Trophoblast cell (in vitro differentiated cells and primary cell): ENCODE measurements at regions not wholly inside any gene's neighbourhood (a gene's known extent, or its start where the extent isn't known, plus 50 kb on each side); places are given as distances from the start of the nearest gene placed in this dataset.
"Not testable (repeated sequence)": the region's sequence is repeated elsewhere in the genome, so short reads cannot be mapped to it uniquely, and the experiment has no call there.

ENCODE experiments used
- DNase-seq, 2 donors: peaks; one replicate each; pipeline ENCODE4 v3.0.0-alpha.2; 2016
- H2AFZ ChIP-seq: 2 replicates; pipeline ENCODE4 v1.6.1; 2013; ENCODE audit warnings: low read length, moderate library complexity, mild to moderate bottlenecking; ENCODE audit not compliant: insufficient read depth, poor library complexity
- H2AK5ac ChIP-seq: 2 replicates; pipeline ENCODE4 v1.6.1; 2013; ENCODE audit warnings: mild to moderate bottlenecking, low read length
- H2BK120ac ChIP-seq: 2 replicates; pipeline ENCODE4 v1.6.1; 2013; ENCODE audit warnings: low read length, mild to moderate bottlenecking, moderate library complexity; ENCODE audit not compliant: insufficient read depth, poor library complexity
- H2BK12ac ChIP-seq: 2 replicates; pipeline ENCODE4 v1.6.1; 2013; ENCODE audit warnings: mild to moderate bottlenecking, low read length, moderate library complexity
- H2BK5ac ChIP-seq: 2 replicates; pipeline ENCODE4 v1.6.1; 2013; ENCODE audit warnings: low read length, low read depth, moderate library complexity, mild to moderate bottlenecking; ENCODE audit not compliant: poor library complexity
- H3K14ac ChIP-seq: 2 replicates; pipeline ENCODE4 v1.6.1; 2013; ENCODE audit warnings: mild to moderate bottlenecking, low read length
- H3K18ac ChIP-seq: 2 replicates; pipeline ENCODE4 v1.6.1; 2013; ENCODE audit warnings: mild to moderate bottlenecking, low read length
- H3K23ac ChIP-seq: 2 replicates; pipeline ENCODE4 v1.6.1; 2013; ENCODE audit warnings: low read length
- H3K27ac ChIP-seq: 2 replicates; pipeline ENCODE4 v1.5.1; 2013; ENCODE audit warnings: low read depth, mild to moderate bottlenecking, inconsistent platforms, low read length, moderate library complexity
- H3K27me3 ChIP-seq: 2 replicates; pipeline ENCODE4 v1.6.1; 2013; ENCODE audit warnings: inconsistent platforms, mild to moderate bottlenecking, low read length, moderate library complexity; ENCODE audit not compliant: insufficient read depth
- H3K36me3 ChIP-seq, 2 experiments: 1 replicate in 1 of 2; 2 replicates in 1 of 2; pipeline ENCODE4 v1.6.1; 2013; ENCODE audit warnings: low read length in 2 of 2, mild to moderate bottlenecking in 2 of 2, moderate library complexity in 1 of 2; ENCODE audit not compliant: insufficient read depth in 2 of 2, control insufficient read depth in 1 of 2
- H3K4ac ChIP-seq: 2 replicates; pipeline ENCODE4 v1.6.1; 2013; ENCODE audit warnings: low read depth, mild to moderate bottlenecking, low read length, moderate library complexity
- H3K4me1 ChIP-seq, 2 experiments: 1 replicate in 1 of 2; 2 replicates in 1 of 2; pipeline ENCODE4 v1.6.1; 2013; ENCODE audit warnings: low read length in 2 of 2, mild to moderate bottlenecking in 2 of 2, moderate library complexity in 1 of 2; ENCODE audit not compliant: insufficient read depth in 2 of 2, control insufficient read depth in 1 of 2
- H3K4me2 ChIP-seq: 2 replicates; pipeline ENCODE4 v1.6.1; 2013; ENCODE audit warnings: inconsistent platforms, mild to moderate bottlenecking, low read length, moderate library complexity
- H3K4me3 ChIP-seq: 2 replicates; pipeline ENCODE4 v1.5.1; 2013; ENCODE audit warnings: mild to moderate bottlenecking, low read depth, low read length, inconsistent platforms
- H3K79me1 ChIP-seq: one replicate; pipeline ENCODE4 v1.6.1; 2013; ENCODE audit warnings: low read length
- H3K79me2 ChIP-seq: 2 replicates; pipeline ENCODE4 v1.6.1; 2013; ENCODE audit warnings: low read length, mild to moderate bottlenecking; ENCODE audit not compliant: control insufficient read depth, insufficient read depth, poor library complexity
- H3K9ac ChIP-seq: 2 replicates; pipeline ENCODE4 v1.6.1; 2013; ENCODE audit warnings: mild to moderate bottlenecking, low read length
- H3K9me3 ChIP-seq: 2 replicates; pipeline ENCODE4 v1.6.1; 2013; ENCODE audit warnings: low read depth, mild to moderate bottlenecking, control low read depth, inconsistent platforms, low read length; ENCODE audit not compliant: insufficient read depth
- H4K12ac ChIP-seq: 2 replicates; pipeline ENCODE4 v1.6.1; 2013; ENCODE audit warnings: low read depth, mild to moderate bottlenecking, low read length, moderate library complexity
- H4K8ac ChIP-seq: 2 replicates; pipeline ENCODE4 v1.6.1; 2013; ENCODE audit warnings: low read depth, mild to moderate bottlenecking, low read length, moderate library complexity
- H4K91ac ChIP-seq: one replicate; pipeline ENCODE4 v1.6.1; 2013; ENCODE audit warnings: low read depth, mild to moderate bottlenecking, low read length, moderate library complexity
- WGBS: extraction: QIAGEN DNeasy Blood & Tissue Kit; methylation state at CpG from one replicate; pipeline ENCODE4 v1.1.7; 2013; ENCODE audit warnings: missing lambda C conversion rate; ENCODE audit not compliant: insufficient read length, insufficient coverage; ENCODE audit errors: extremely low coverage; 5-methylcytosine and 5-hydroxymethylcytosine counted together

DNA sequence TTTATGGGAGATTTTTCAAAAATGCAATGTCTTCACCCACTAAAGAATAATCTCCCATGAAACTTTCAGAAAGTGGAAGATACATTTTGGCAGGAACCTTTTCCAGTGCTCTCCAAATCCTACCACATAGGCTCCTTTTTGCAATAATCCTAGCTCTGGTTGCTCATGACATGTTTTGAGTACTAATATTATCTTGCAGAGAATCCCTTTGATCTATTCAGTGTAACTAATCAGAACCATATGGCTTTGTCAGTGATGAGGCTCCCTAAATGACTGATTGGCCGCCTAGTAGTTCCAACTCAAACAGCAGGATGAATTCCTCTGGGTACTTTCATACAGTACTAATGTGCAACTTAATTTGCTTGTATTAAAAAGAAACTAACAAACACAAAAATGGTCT lies 544.0 kb upstream of the FAM98A start:
- DNase-seq, result no peak

GRCh38 chr2:34142531-34143008 lies 543.5 kb upstream of the FAM98A start:
- H3K9ac ChIP-seq, H3K4ac ChIP-seq, H3K23ac ChIP-seq, H2BK12ac ChIP-seq, H3K36me3 ChIP-seq, H3K14ac ChIP-seq, H4K8ac ChIP-seq, H2BK5ac ChIP-seq, H3K79me2 ChIP-seq, H2AFZ ChIP-seq, H3K4me2 ChIP-seq, H4K12ac ChIP-seq, H3K4me3 ChIP-seq, H4K91ac ChIP-seq, H3K27me3 ChIP-seq, H2AK5ac ChIP-seq, H3K79me1 ChIP-seq, H3K18ac ChIP-seq, H3K4me1 ChIP-seq, H3K27ac ChIP-seq, H2BK120ac ChIP-seq, DNase-seq: not testable (repeated sequence)
- WGBS, result no CpG with 5 or more reads among the region's 18 CpGs
- H3K9me3 ChIP-seq, result peaks cover 13% of the 10 kb centered on the region

More for the DNA sequence above, 544.0 kb upstream of the FAM98A start:
- H3K9ac ChIP-seq, result no peak overlapping the region
- H4K8ac ChIP-seq, result no peak overlapping the region
- H3K27ac ChIP-seq, result no peak overlapping the region
- no peak overlapping the region for H2AFZ ChIP-seq
- no peaks in the 10 kb centered on the region for H3K79me2 ChIP-seq
- no peaks in the 10 kb centered on the region for H3K36me3 ChIP-seq
- H2AK5ac ChIP-seq, result no peak overlapping the region
- peaks cover 15% of the 10 kb centered on the region for H3K9me3 ChIP-seq
- no peak overlapping the region for H4K12ac ChIP-seq
- H4K91ac ChIP-seq, result no peak overlapping the region
- H2BK5ac ChIP-seq, result no peak overlapping the region
- H3K4me1 ChIP-seq, result no peaks in the 10 kb centered on the region
- H3K4me2 ChIP-seq, result no peak overlapping the region
- no CpG with 5 or more reads among the region's 1 CpG for WGBS
- H3K14ac ChIP-seq, result no peak overlapping the region
- no peak overlapping the region for H3K4me3 ChIP-seq
- no peak overlapping the region for H3K4ac ChIP-seq
- no peak overlapping the region for H3K18ac ChIP-seq
- no peaks in the 10 kb centered on the region for H3K27me3 ChIP-seq
- no peak overlapping the region for H2BK120ac ChIP-seq
- H3K23ac ChIP-seq, result no peak overlapping the region
- H2BK12ac ChIP-seq, result no peak overlapping the region
- no peaks in the 10 kb centered on the region for H3K79me1 ChIP-seq

DNA sequence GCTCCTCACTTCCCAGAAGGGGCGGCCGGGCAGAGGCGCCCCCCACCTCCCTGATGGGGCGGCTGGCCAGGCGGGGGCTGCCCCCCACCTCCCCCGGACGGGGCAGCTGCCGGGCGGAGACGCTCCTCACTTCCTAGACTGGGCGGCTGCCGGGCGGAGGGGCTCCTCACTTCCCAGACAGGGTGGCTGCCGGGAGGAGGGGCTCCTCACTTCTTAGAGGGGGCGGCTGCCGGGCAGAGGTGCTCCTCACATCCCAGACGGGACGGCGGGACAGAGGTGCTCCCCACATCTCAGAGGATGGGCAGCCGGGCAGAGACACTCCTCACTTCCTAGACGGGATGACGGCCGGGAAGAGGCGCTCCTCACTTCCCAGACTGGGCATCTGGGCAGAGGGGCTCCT lies 534.0 kb upstream of the FAM98A start:
- H3K14ac ChIP-seq, H3K79me2 ChIP-seq, H2BK12ac ChIP-seq, H4K91ac ChIP-seq, H3K4me3 ChIP-seq, H4K8ac ChIP-seq, H3K36me3 ChIP-seq, DNase-seq, H3K4me1 ChIP-seq, H4K12ac ChIP-seq, H2BK120ac ChIP-seq, H3K4ac ChIP-seq, H3K9ac ChIP-seq, H3K27me3 ChIP-seq, H2AFZ ChIP-seq, H3K9me3 ChIP-seq, H2AK5ac ChIP-seq, H3K23ac ChIP-seq, H2BK5ac ChIP-seq, H3K4me2 ChIP-seq, H3K27ac ChIP-seq, H3K18ac ChIP-seq, H3K79me1 ChIP-seq: not testable (repeated sequence)
- no CpG with 5 or more reads among the region's 24 CpGs for WGBS

DNA sequence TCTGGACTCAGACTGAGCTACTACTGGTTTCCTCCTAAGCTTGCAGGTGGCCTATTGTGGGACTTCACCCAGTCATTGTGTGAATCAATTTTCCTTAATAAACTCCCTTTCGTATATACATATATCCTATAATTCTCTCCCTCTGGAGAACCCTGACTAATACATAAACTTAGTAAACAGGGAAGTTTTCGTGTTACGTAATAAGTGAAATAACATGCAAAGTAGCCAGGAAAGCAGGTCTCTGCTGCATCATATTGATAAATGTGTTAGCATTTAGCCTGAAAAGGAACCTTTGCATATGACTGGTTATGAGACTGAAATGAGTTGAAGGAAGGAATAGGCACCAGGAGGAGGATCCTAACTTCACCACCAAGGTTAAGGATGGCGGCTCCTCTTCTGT lies 527.2 kb upstream of the FAM98A start:
- no CpG with 5 or more reads among the region's 4 CpGs for WGBS
- Histone ChIP-seq H4K8ac (no peak overlapping the region), H3K4me2 (no peak overlapping the region), H3K4me3 (no peak overlapping the region), H2BK12ac (no peak overlapping the region), H3K23ac (no peak overlapping the region), H2BK5ac (no peak overlapping the region), H3K9ac (no peak overlapping the region), H2AK5ac (no peak overlapping the region), H2BK120ac (no peak overlapping the region), H4K91ac (no peak overlapping the region), H2AFZ (no peak overlapping the region), H3K18ac (no peak overlapping the region), H3K36me3 (no peaks in the 10 kb centered on the region), H3K14ac (no peak overlapping the region), H3K79me1 (no peaks in the 10 kb centered on the region), H4K12ac (no peak overlapping the region), H3K9me3 (no peaks in the 10 kb centered on the region), H3K27me3 (no peaks in the 10 kb centered on the region), H3K4ac (no peak overlapping the region), H3K79me2 (no peaks in the 10 kb centered on the region), H3K27ac (no peak overlapping the region), H3K4me1 (no peaks in the 10 kb centered on the region)
- no peak for DNase-seq
